NCI-H2107 treated with DMSO at 0.1 percent for 48 hours (cell line): ENCODE measurements at regions not wholly inside any gene's neighbourhood (a gene's known extent, or its start where the extent isn't known, plus 50 kb on each side); places are given as distances from the start of the nearest gene placed in this dataset.
A peak's percentile ranks its signal among the peaks of the same experiment; 100 is the strongest.

Experiments used
- DNase-seq: peaks from one replicate; lab custom pipeline; 2025; ENCODE audit not compliant: unreplicated experiment; lab: John Stamatoyannopoulos, UW

DNA sequence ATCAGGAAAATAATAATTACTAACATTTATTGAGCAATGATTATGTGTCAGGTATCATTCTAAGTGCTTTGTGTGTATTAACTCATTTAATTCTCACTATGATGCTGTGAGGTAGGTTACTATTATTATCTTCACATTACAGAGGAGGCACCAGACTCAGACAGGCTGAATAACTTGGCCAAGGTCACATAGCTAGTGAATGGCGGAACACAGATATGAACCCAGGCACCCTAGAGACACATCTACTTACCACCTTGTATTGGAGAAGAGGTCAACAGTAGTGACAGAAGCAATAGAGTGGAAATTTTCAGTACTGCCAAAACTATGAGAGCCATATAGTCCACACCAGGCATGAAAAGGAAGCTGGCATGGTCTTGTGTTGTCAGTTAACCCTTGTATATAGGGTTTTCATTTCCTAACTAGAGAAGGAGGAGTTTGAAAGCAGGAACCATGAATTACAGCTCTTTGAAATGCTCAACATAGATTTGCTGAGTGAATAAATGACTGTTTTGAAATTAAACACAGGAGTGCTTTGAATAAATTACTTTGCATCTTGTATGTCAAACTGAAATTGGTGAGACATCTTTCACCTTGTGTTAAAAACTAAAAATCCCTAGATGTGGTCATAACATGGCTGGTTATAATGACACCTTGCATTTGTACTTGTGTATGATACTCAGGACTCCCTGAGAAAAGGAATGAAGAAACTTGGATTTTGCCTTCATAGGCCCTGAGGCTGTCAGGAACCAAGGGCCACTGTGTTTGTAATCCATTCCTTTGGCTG lies 71.8 kb downstream of the RTL9 start:
- no peak for DNase-seq

DNA sequence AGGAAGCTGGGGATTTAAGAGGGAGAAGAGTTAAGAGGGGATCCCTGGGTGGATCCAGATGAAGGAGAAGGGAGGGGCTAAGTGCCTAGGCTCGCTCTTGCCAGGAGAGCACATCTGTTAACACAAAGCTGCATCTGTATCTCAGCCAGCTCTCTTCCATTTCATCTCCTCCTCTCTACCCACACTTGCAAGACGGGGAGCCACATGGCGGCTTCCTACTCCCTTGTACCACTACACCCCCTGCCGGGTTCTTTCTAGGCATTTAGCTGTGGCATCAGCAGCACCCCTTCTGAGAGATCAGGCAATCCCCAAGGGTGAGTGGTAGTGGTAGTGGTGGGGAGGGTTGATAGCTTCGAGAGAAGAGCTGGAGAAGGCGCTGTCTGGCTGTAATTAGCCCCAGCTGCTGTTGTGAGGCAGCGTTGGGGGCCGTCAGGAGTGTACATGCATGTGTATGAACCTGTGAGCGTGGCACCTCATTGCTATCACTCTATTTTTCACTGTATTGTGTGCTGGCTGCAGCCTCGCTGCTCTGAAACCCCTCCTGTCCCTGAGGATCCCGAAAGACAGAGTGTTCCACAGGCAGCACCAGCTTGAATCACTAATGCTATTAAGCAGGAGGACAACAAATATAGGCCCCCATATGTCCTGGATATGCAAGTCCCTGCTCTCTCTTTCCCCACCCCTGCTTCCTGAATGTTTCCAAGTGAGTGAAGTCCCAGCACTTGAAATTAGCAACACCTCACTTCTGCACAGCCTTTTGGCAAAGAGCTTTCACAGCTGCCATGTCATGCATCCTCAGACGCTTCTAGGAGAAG lies 73.7 kb downstream of the RTL9 start:
- DNase-seq, result no peak

DNA sequence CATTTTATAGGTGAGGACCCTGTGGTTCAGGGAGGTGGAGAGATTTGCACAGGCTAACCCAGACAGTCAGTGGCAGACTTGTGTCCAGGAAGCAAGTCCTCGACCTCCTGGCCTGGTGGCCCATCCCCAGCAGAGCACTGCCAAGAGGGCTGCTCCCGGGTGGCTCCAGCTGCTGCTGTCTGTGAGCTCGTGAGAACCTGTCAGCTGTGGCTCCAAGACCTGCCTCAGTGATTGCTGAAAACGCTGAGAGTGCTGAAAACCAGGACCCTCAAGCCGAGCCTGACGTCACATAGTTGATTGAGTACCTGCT lies 74.2 kb downstream of the RTL9 start:
- no peak for DNase-seq

- DNase-seq, result no peak
Measured at GRCh38 chrX:110435196-110435595, 76.5 kb downstream of the RTL9 start.

GRCh38 chrX:110436523-110436922 lies 77.9 kb downstream of the RTL9 start:
- no peak for DNase-seq

- DNase-seq, result no peak
Measured at GRCh38 chrX:110437686-110438085, 79.0 kb downstream of the RTL9 start.

- no peak for DNase-seq
Measured at GRCh38 chrX:110440016-110440805, 81.6 kb downstream of the RTL9 start.

DNA sequence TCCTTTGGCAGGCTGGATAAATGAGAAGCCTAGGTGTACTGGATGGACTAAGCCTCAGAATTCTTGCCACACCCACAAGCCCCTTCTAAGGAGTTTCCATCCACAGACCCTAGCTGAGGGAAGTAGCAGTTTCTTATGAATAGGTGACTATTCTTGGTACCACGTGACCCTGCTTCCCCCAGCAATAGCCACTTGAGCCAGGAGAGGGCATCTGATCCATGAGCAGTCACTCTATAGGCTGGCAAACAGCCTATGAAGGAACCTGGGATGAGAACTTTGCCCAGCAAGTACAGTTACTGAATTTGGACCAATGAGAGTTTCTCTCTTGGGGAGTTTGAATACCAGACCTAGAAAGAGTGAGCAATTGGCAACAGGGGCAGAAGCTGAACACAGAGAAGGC lies 84.0 kb downstream of the RTL9 start:
- DNase-seq, result peak; percentile 35

DNA sequence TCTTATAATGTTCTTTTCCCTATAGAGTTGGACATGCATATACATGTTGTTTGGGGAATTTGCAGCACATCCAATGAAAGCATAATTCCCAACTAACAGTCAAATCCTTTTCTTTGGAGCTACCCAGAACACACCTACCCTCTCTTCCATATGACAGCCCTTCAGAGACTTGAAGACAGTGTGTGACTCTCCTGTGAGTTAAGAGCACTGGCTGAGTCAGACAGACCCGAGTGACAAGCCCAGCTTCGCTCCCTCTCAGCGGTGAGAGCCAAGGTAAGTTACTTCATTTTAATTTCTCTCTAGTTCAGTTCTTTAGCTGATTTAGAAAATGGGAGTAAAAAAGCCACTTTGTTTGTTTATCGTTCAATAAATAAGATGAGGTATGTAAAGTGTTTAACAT lies 86.3 kb downstream of the RTL9 start:
- DNase-seq, result no peak

DNA sequence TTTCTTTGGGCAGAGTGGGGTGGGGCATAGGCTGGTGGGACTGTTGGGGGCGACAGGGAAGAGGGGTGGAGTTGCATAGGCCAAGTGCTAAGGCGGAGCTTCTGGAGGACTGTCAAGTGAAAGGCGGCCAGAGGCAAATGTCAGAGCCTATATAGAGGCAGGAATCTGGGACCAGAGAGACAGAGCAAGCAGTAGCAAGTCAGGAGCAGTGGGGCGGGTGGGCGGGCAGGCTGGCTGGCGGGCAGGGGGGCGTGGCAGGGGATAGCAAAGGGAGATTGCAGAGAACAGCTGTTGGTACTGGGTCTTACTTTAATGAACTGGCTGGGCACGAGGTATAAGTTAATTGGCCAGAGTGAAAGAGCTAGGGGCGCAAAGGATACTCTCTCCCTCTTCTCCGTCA lies 89.8 kb downstream of the RTL9 start:
- DNase-seq, result no peak

- DNase-seq, result no peak
Measured at GRCh38 chrX:110449312-110449711, 90.7 kb downstream of the RTL9 start.

- peak; percentile 65 for DNase-seq
Measured at GRCh38 chrX:110450050-110450449, 91.4 kb downstream of the RTL9 start.

DNA sequence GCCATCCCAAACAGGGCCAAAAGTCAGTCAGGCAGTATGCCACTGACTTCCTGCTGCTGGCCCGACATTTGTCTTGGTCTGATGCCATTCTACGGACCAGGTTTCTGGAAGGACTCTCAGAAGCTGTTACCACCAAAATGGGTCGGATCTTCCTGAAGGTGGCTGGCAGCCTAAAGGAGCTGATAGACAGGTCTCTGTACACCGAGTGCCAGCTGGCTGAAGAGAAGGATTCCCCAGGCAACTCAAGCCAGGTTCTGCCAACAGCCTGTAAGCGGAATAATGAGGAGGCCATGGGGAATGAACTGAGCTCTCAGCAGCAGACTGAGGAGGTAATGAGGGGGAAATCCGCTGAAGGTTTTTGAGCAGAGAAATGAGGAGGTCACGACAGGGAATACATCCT lies 95.7 kb downstream of the RTL9 start:
- DNase-seq, result no peak

- DNase-seq, result no peak
Measured at GRCh38 chrX:110462957-110463356, 104.3 kb downstream of the RTL9 start.

- DNase-seq, result no peak
Measured at GRCh38 chrX:110466790-110467189, 108.1 kb downstream of the RTL9 start.

DNA sequence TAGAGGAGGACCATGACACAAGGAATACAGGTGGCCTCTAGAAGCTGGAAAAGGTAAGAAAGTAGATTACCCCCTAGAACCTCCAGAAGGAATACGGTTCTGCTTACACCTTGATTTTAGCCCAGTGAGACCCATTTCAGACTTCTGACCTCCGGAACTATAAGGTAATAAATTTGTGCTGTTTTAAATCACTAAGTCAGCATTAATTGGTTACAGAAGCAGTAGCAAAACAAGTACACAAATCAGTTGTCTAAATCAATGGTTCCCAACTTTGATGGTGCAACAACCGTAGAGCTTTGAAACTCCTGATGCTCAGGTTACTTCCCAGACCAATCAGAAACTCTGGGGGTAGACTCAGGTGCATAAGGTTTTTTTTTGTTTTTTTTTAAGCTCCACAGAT lies 113.6 kb downstream of the RTL9 start:
- DNase-seq, result no peak

GRCh38 chrX:110477593-110478228 lies 119.1 kb downstream of the RTL9 start:
- DNase-seq, result no peak

- peak; percentile 80 for DNase-seq
Measured at GRCh38 chrX:110491846-110492620, 133.4 kb downstream of the RTL9 start.

GRCh38 chrX:110504947-110505346 lies 146.3 kb downstream of the RTL9 start:
- no peak for DNase-seq

DNA sequence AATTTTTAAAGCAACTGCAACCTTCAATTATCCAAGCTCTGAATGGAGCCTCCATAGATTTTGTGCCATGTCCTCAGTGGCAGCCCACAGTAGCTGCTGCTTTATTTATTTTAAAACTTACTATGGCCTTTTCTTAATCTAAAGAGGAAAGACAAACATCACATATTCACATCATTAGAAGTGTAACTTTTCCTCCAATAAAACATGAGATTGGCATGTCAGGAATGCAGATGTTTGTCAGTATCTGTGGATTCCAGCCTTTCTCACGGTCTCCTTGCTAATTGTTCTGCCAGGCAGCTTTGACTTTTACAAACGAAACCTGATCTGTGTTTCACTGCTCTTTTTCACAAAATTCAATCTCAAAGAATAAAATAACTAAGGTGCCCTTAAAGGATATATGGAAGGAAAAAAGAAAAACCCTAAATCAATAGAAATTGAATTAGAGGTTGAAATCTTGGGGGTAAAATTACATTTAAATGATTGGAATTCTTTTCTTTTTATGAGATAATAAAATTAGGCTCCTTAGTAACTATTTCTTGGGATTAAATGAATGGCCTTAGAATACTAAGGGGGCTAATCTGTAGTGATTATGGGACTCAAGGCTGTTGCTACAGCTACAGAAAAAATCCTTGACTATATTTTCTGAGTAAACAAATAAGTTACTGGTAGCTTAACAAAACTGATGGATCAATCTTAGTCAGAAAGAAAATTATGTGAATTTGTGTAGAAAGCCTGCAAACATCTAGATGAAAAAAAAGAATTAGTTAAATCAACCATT lies 151.3 kb downstream of the RTL9 start:
- DNase-seq, result no peak
